ENCODE measurements at regions not wholly inside any gene's neighbourhood (a gene's known extent, or its start where the extent isn't known, plus 50 kb on each side); places are given as distances from the start of the nearest gene placed in this dataset.

GRCh38 chr6:125432963-125433362 lies 131.2 kb upstream of the HDDC2 start:
- Histone ChIP-seq H3K27me3 (ENCODE audit: insufficient read depth, low read length) (no peaks in the 10 kb centered on the region), H3K9ac (ENCODE audit: low read length) (no peak overlapping the region), H2AFZ (ENCODE audit: insufficient read depth, low read length, poor library complexity) (no peak overlapping the region), H3K4me1 (ENCODE audit: control insufficient read depth in 1 of 2, insufficient read depth in 2 of 2, low read length in 2 of 2) (no peaks in the 10 kb centered on the region), H3K27ac (ENCODE audit: low read depth, low read length) (no peak overlapping the region), H4K12ac (ENCODE audit: low read depth, low read length) (no peak overlapping the region), H4K91ac (ENCODE audit: low read depth, low read length) (no peak overlapping the region), H2BK120ac (ENCODE audit: insufficient read depth, low read length, poor library complexity) (no peak overlapping the region), H2BK5ac (ENCODE audit: low read depth, low read length, poor library complexity) (no peak overlapping the region), H3K4me2 (ENCODE audit: low read length) (no peak overlapping the region), H2AK5ac (ENCODE audit: low read length) (no peak overlapping the region), H2BK12ac (ENCODE audit: low read length) (no peak overlapping the region), H3K14ac (ENCODE audit: low read length) (no peak overlapping the region), H3K79me2 (ENCODE audit: control insufficient read depth, insufficient read depth, low read length, poor library complexity) (no peaks in the 10 kb centered on the region), H4K8ac (ENCODE audit: low read depth, low read length) (no peak overlapping the region), H3K4me3 (ENCODE audit: low read depth, low read length) (no peak overlapping the region), H3K9me3 (ENCODE audit: insufficient read depth, low read depth, low read length) (no peaks in the 10 kb centered on the region), H3K23ac (ENCODE audit: low read length) (no peak overlapping the region), H3K18ac (ENCODE audit: low read length) (no peak overlapping the region), H3K79me1 (ENCODE audit: low read length) (no peaks in the 10 kb centered on the region), H3K4ac (ENCODE audit: low read depth, low read length) (no peak overlapping the region), H3K36me3 (ENCODE audit: control insufficient read depth in 1 of 2, insufficient read depth in 2 of 2, low read length in 2 of 2) (no peaks in the 10 kb centered on the region)
- no CpG with 5 or more reads among the region's 5 CpGs for WGBS (ENCODE audit: extremely low coverage, insufficient coverage, insufficient read length)
- no peak for DNase-seq

GRCh38 chr6:125434760-125435159 lies 133.0 kb upstream of the HDDC2 start:
- Histone ChIP-seq H3K79me1 (ENCODE audit: low read length) (no peaks in the 10 kb centered on the region), H3K4me3 (ENCODE audit: low read depth, low read length) (no peak overlapping the region), H3K27ac (ENCODE audit: low read depth, low read length) (no peak overlapping the region), H4K8ac (ENCODE audit: low read depth, low read length) (no peak overlapping the region), H4K12ac (ENCODE audit: low read depth, low read length) (no peak overlapping the region), H3K36me3 (ENCODE audit: control insufficient read depth in 1 of 2, insufficient read depth in 2 of 2, low read length in 2 of 2) (no peaks in the 10 kb centered on the region), H3K9me3 (ENCODE audit: insufficient read depth, low read depth, low read length) (no peaks in the 10 kb centered on the region), H3K4me2 (ENCODE audit: low read length) (no peak overlapping the region), H2AK5ac (ENCODE audit: low read length) (no peak overlapping the region), H3K18ac (ENCODE audit: low read length) (no peak overlapping the region), H3K79me2 (ENCODE audit: control insufficient read depth, insufficient read depth, low read length, poor library complexity) (no peaks in the 10 kb centered on the region), H2BK120ac (ENCODE audit: insufficient read depth, low read length, poor library complexity) (no peak overlapping the region), H2BK12ac (ENCODE audit: low read length) (no peak overlapping the region), H4K91ac (ENCODE audit: low read depth, low read length) (no peak overlapping the region), H3K9ac (ENCODE audit: low read length) (no peak overlapping the region), H3K27me3 (ENCODE audit: insufficient read depth, low read length) (no peaks in the 10 kb centered on the region), H3K14ac (ENCODE audit: low read length) (no peak overlapping the region), H3K4ac (ENCODE audit: low read depth, low read length) (no peak overlapping the region), H2AFZ (ENCODE audit: insufficient read depth, low read length, poor library complexity) (no peak overlapping the region), H3K23ac (ENCODE audit: low read length) (no peak overlapping the region), H2BK5ac (ENCODE audit: low read depth, low read length, poor library complexity) (no peak overlapping the region), H3K4me1 (ENCODE audit: control insufficient read depth in 1 of 2, insufficient read depth in 2 of 2, low read length in 2 of 2) (no peaks in the 10 kb centered on the region)
- no peak for DNase-seq
- WGBS (ENCODE audit: extremely low coverage, insufficient coverage, insufficient read length): no CpG with 5 or more reads among the region's 2 CpGs

DNA sequence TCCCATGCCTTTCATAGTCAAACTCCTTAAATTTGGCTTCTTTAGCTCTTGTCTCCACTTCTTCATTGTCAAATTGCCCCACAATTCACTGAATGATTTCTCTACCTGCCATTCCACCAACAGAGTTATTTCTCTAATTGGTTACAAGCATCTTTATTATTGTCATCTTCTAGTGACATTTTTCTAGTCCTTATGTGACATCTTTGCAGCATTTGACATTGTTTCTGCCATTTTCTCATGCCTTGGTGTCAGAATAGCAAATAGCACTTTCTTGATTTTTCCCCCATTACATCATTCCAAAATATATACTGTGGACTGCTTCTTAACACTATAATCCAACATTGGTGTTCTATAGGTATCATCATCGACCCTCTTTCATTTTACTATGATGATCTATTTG lies 137.7 kb upstream of the HDDC2 start:
- Histone ChIP-seq H3K4me2 (ENCODE audit: low read length) (no peak overlapping the region), H3K79me2 (ENCODE audit: control insufficient read depth, insufficient read depth, low read length, poor library complexity) (no peaks in the 10 kb centered on the region), H3K18ac (ENCODE audit: low read length) (no peak overlapping the region), H3K79me1 (ENCODE audit: low read length) (no peaks in the 10 kb centered on the region), H3K4me3 (ENCODE audit: low read depth, low read length) (no peak overlapping the region), H3K23ac (ENCODE audit: low read length) (no peak overlapping the region), H3K4ac (ENCODE audit: low read depth, low read length) (no peak overlapping the region), H2BK12ac (ENCODE audit: low read length) (no peak overlapping the region), H3K27ac (ENCODE audit: low read depth, low read length) (no peak overlapping the region), H4K91ac (ENCODE audit: low read depth, low read length) (no peak overlapping the region), H3K14ac (ENCODE audit: low read length) (no peak overlapping the region), H3K27me3 (ENCODE audit: insufficient read depth, low read length) (no peaks in the 10 kb centered on the region), H3K36me3 (ENCODE audit: control insufficient read depth in 1 of 2, insufficient read depth in 2 of 2, low read length in 2 of 2) (no peaks in the 10 kb centered on the region), H2AK5ac (ENCODE audit: low read length) (no peak overlapping the region), H3K4me1 (ENCODE audit: control insufficient read depth in 1 of 2, insufficient read depth in 2 of 2, low read length in 2 of 2) (no peaks in the 10 kb centered on the region), H4K12ac (ENCODE audit: low read depth, low read length) (no peak overlapping the region), H2AFZ (ENCODE audit: insufficient read depth, low read length, poor library complexity) (no peak overlapping the region), H3K9me3 (ENCODE audit: insufficient read depth, low read depth, low read length) (no peaks in the 10 kb centered on the region), H2BK120ac (ENCODE audit: insufficient read depth, low read length, poor library complexity) (no peak overlapping the region), H2BK5ac (ENCODE audit: low read depth, low read length, poor library complexity) (no peak overlapping the region), H4K8ac (ENCODE audit: low read depth, low read length) (no peak overlapping the region), H3K9ac (ENCODE audit: low read length) (no peak overlapping the region)
- WGBS (ENCODE audit: extremely low coverage, insufficient coverage, insufficient read length): no CpG with 5 or more reads among the region's 1 CpG
- no peak for DNase-seq

DNA sequence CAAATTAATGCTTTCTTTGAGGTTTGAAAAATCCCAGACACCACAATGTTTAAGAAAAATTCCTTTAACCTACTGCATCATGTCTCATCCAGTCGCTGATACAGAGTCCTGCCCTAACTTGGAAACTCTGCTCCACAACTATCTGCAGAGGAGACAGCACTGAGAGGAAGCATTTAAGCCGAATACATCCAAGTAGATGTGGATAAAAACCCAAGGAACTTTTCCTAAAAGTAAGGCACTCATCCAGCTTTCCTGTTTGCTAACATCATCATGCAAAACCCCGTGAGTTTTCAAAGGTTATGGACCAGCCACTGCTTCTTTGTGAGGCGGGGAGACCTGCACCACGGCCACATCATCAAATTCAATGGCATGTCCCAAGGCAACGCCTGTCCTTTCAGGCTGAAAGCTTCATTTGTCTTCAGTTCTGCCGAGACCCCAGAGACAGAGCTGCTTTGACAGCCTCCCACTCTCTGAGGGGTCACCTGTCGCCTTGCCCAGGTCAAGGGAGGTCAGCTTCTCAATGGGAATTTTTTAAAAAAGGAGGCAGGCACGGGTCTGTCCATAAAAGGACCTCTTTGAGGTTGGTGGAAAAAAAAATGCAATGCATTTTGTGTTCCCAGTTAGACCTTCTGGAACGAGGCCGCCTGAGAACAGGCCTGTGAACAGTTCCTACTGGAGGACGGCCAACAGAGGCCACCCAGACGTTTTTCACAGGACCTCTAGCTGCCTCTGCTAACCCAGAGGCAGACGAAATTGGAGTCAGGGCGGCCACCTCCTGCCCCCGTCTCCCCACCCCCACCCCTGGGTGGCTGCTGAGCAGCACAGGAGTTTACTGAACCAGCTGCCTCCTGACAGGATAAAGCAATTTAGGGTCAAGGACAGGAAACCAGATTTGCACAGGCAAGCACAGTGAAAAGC lies 142.5 kb upstream of the HDDC2 start:
- Histone ChIP-seq H3K27me3 (ENCODE audit: insufficient read depth, low read length) (no peaks in the 10 kb centered on the region), H3K23ac (ENCODE audit: low read length) (no peak overlapping the region), H3K4me2 (ENCODE audit: low read length) (no peak overlapping the region), H4K91ac (ENCODE audit: low read depth, low read length) (no peak overlapping the region), H3K4me1 (ENCODE audit: control insufficient read depth in 1 of 2, insufficient read depth in 2 of 2, low read length in 2 of 2) (peaks cover 6 to 7% of the 10 kb centered on the region in 2 experiments), H3K9ac (ENCODE audit: low read length) (no peak overlapping the region), H3K14ac (ENCODE audit: low read length) (no peak overlapping the region), H2BK12ac (ENCODE audit: low read length) (no peak overlapping the region), H4K12ac (ENCODE audit: low read depth, low read length) (no peak overlapping the region), H3K79me1 (ENCODE audit: low read length) (peaks cover 3% of the 10 kb centered on the region), H2BK120ac (ENCODE audit: insufficient read depth, low read length, poor library complexity) (no peak overlapping the region), H4K8ac (ENCODE audit: low read depth, low read length) (no peak overlapping the region), H2BK5ac (ENCODE audit: low read depth, low read length, poor library complexity) (no peak overlapping the region), H2AK5ac (ENCODE audit: low read length) (no peak overlapping the region), H2AFZ (ENCODE audit: insufficient read depth, low read length, poor library complexity) (no peak overlapping the region), H3K27ac (ENCODE audit: low read depth, low read length) (no peak overlapping the region), H3K4me3 (ENCODE audit: low read depth, low read length) (no peak overlapping the region), H3K18ac (ENCODE audit: low read length) (no peak overlapping the region), H3K36me3 (ENCODE audit: control insufficient read depth in 1 of 2, insufficient read depth in 2 of 2, low read length in 2 of 2) (no peaks in the 10 kb centered on the region), H3K9me3 (ENCODE audit: insufficient read depth, low read depth, low read length) (no peaks in the 10 kb centered on the region), H3K4ac (ENCODE audit: low read depth, low read length) (no peak overlapping the region), H3K79me2 (ENCODE audit: control insufficient read depth, insufficient read depth, low read length, poor library complexity) (no peaks in the 10 kb centered on the region)
- no CpG with 5 or more reads among the region's 16 CpGs for WGBS (ENCODE audit: extremely low coverage, insufficient coverage, insufficient read length)
- DNase-seq: no peak

All from trophoblast cell (in vitro differentiated cells and primary cell).